ENCODE measurements at regions not wholly inside any gene's neighbourhood (a gene's known extent, or its start where the extent isn't known, plus 50 kb on each side); places are given as distances from the start of the nearest gene placed in this dataset.

- ChIA-PET CTCF (interaction anchor here (1.1 kb wide), 1 partner anchor 8 kb away, joined by 4 read pairs; no protein-coding TSS in a partner anchor), POLR2A (no interaction called here)
- H3K36me3 ChIP-seq (ENCODE audit: control insufficient read depth in 2 of 2, insufficient read depth in 1 of 2, low read length in 2 of 2) = no peaks in the 10 kb centered on the region
- TF ChIP-seq ZSCAN16 (tag by site-specific recombination; IDR thresholded peaks at IDR 0.05) (no peak), BCL11A (tag by site-specific recombination; IDR thresholded peaks at IDR 0.05; ENCODE audit: low read depth) (no peak), ZNF416 (tag by site-specific recombination; IDR thresholded peaks at IDR 0.05) (no peak), ZNF18 (tag by site-specific recombination; IDR thresholded peaks at IDR 0.05) (no peak), YY2 (tag by site-specific recombination; IDR thresholded peaks at IDR 0.05) (no peak), ZNF830 (tag by site-specific recombination; IDR thresholded peaks at IDR 0.05; ENCODE audit: low read depth) (no peak)
- H3K4me3 ChIP-seq (ENCODE audit: low read depth, low read length) = no peak overlapping the region
- no peaks in the 10 kb centered on the region for H3K9me3 ChIP-seq (ENCODE audit: control insufficient read depth, insufficient read depth, low read depth, low read length)
- no peaks in the 10 kb centered on the region for H3K4me1 ChIP-seq (ENCODE audit: control insufficient read depth, insufficient read depth, low read length)
- no peak overlapping the region for H3K27ac ChIP-seq (ENCODE audit: extremely low read depth, low read depth, low read length)
Observed at GRCh38 chr1:143718524-143718923, 253.3 kb downstream of the FAM72C start.

- no peaks in the 10 kb centered on the region for H3K9me3 ChIP-seq (ENCODE audit: control insufficient read depth, insufficient read depth, low read depth, low read length)
- ChIA-PET POLR2A (no interaction called here), CTCF (interaction anchor here (1.1 kb wide), 1 partner anchor 8 kb away, joined by 4 read pairs; no protein-coding TSS in a partner anchor)
Observed at GRCh38 chr1:143718021-143718420, 253.8 kb downstream of the FAM72C start.

More at GRCh38 chr1:143718021-143718420, 253.8 kb downstream of the FAM72C start:
- TF ChIP-seq ZNF514 (tag by site-specific recombination; IDR thresholded peaks at IDR 0.05) = no peak
- no peak for TF ChIP-seq ZNF2 (tag by site-specific recombination; IDR thresholded peaks at IDR 0.05)
- no peak for TF ChIP-seq ZNF146 (tag by site-specific recombination; IDR thresholded peaks at IDR 0.05)
- no peak for TF ChIP-seq ZNF558 (tag by site-specific recombination; IDR thresholded peaks at IDR 0.05)
- TF ChIP-seq SCRT2 (tag by site-specific recombination; IDR thresholded peaks at IDR 0.05) = no peak
- no peak for TF ChIP-seq ZNF148 (tag by site-specific recombination; IDR thresholded peaks at IDR 0.05; ENCODE audit: borderline replicate concordance)
- TF ChIP-seq ZNF747 (tag by site-specific recombination; IDR thresholded peaks at IDR 0.05) = no peak
- TF ChIP-seq MEIS1 (CRISPR knock-in tag; IDR thresholded peaks at IDR 0.05; ENCODE audit: borderline replicate concordance) = no peak
- TF ChIP-seq ZNF398 (tag by site-specific recombination; IDR thresholded peaks at IDR 0.05) = no peak
- TF ChIP-seq ZNF513 (tag by site-specific recombination; IDR thresholded peaks at IDR 0.05) = no peak
- no peaks in the 10 kb centered on the region for H3K4me1 ChIP-seq (ENCODE audit: control insufficient read depth, insufficient read depth, low read length)
- no peaks in the 10 kb centered on the region for H3K36me3 ChIP-seq (ENCODE audit: control insufficient read depth in 2 of 2, insufficient read depth in 1 of 2, low read length in 2 of 2)
- no peak overlapping the region for H3K27ac ChIP-seq (ENCODE audit: extremely low read depth, low read depth, low read length)
- H3K4me3 ChIP-seq (ENCODE audit: low read depth, low read length) = no peak overlapping the region
